Liver (tissue), 8 donors: ENCODE measurements at regions not wholly inside any gene's neighbourhood (a gene's known extent, or its start where the extent isn't known, plus 50 kb on each side); places are given as distances from the start of the nearest gene placed in this dataset.

Experiments
- DNase-seq: peaks from one replicate; pipeline ENCODE4 v3.0.0-alpha.2; 2017; ENCODE audit warnings: low spot score
- H3K27ac ChIP-seq, 2 donors: one replicate each; pipeline ENCODE4 v1.7.0; 2013; ENCODE audit warnings: inconsistent platforms in 2 of 2, low read length in 2 of 2, control low read depth in 1 of 2, low read depth in 1 of 2, mild to moderate bottlenecking in 1 of 2
- H3K27me3 ChIP-seq, 4 donors: one replicate each; pipeline versions ENCODE4 v1.6.1 to v1.7.0; 2013; ENCODE audit warnings: low read length in 3 of 4, inconsistent platforms in 1 of 4, mild to moderate bottlenecking in 1 of 4, moderate library complexity in 1 of 4; ENCODE audit not compliant: control insufficient read depth in 4 of 4, insufficient read depth in 4 of 4
- H3K36me3 ChIP-seq, 4 donors: one replicate each; pipeline versions ENCODE4 v1.6.1 to v1.7.0; 2013; ENCODE audit warnings: low read length in 3 of 4, mild to moderate bottlenecking in 3 of 4, low read depth in 1 of 4, moderate library complexity in 1 of 4; ENCODE audit not compliant: control insufficient read depth in 4 of 4, insufficient read depth in 3 of 4
- H3K4me1 ChIP-seq, 4 donors: one replicate each; pipeline versions ENCODE4 v1.6.1 to v1.7.0; 2013; ENCODE audit warnings: low read length in 3 of 4, mild to moderate bottlenecking in 3 of 4, moderate library complexity in 1 of 4; ENCODE audit not compliant: control insufficient read depth in 4 of 4, insufficient read depth in 4 of 4
- H3K4me3 ChIP-seq, 3 donors: one replicate each; pipeline versions ENCODE4 v1.6.1 to v1.7.0; 2013; ENCODE audit warnings: low read length in 3 of 3, control low read depth in 1 of 3, low read depth in 1 of 3, mild to moderate bottlenecking in 1 of 3
- H3K9ac ChIP-seq, 2 donors: one replicate each; pipeline ENCODE4 v1.7.0; 2013; ENCODE audit warnings: low read length in 2 of 2, mild to moderate bottlenecking in 2 of 2, moderate library complexity in 2 of 2, control low read depth in 1 of 2, low read depth in 1 of 2
- H3K9me3 ChIP-seq, 4 donors: one replicate each; pipeline versions ENCODE4 v1.6.1 to v1.7.0; 2013; ENCODE audit warnings: low read length in 3 of 4; ENCODE audit not compliant: control insufficient read depth in 4 of 4
- CTCF ChIP-seq: fragments of 150-350 bp; IDR thresholded peaks from 2 replicates; pipeline ENCODE4 v1.5.1; 2017; ENCODE audit warnings: improper control_type of control experiment, low read depth, low read length; ENCODE audit not compliant: missing input control
- EGR1 ChIP-seq, 2 donors: IDR thresholded peaks; 2 replicates each; pipeline ENCODE4 v1.6.1; 2016 to 2018; ENCODE audit warnings: antibody characterized with exemption in 2 of 2, low read depth in 2 of 2
- FOXA1 ChIP-seq: IDR thresholded peaks from 2 replicates; pipeline ENCODE4 v1.6.1; 2016; ENCODE audit warnings: antibody characterized with exemption
- FOXA2 ChIP-seq: IDR thresholded peaks from 2 replicates; pipeline ENCODE4 v1.6.1; 2016; ENCODE audit warnings: antibody characterized with exemption
- GABPA ChIP-seq, 2 donors: IDR thresholded peaks in 1 of 2; conservative IDR thresholded peaks in 1 of 2; 2 replicates each; pipeline ENCODE4 v1.6.1; 2016; ENCODE audit warnings: antibody characterized with exemption in 2 of 2, mild to moderate bottlenecking in 1 of 2, moderate library complexity in 1 of 2
- HNF4A ChIP-seq, 2 donors: conservative IDR thresholded peaks; 2 replicates each; pipeline ENCODE4 v1.6.1; 2016; ENCODE audit warnings: antibody characterized with exemption in 2 of 2, mild to moderate bottlenecking in 2 of 2
- HNF4G ChIP-seq: IDR thresholded peaks from 2 replicates; pipeline ENCODE4 v1.6.1; 2016; ENCODE audit warnings: antibody characterized with exemption
- JUND ChIP-seq, 2 donors: IDR thresholded peaks; 2 replicates each; pipeline ENCODE4 v1.6.1; 2016; ENCODE audit warnings: antibody characterized with exemption in 2 of 2
- NR2F2 ChIP-seq: IDR thresholded peaks from 2 replicates; pipeline ENCODE4 v1.6.1; 2016; ENCODE audit warnings: antibody characterized with exemption
- RAD21 ChIP-seq, 2 donors: IDR thresholded peaks; 2 replicates each; pipeline ENCODE4 v1.6.1; 2016; ENCODE audit warnings: antibody characterized with exemption in 2 of 2, mild to moderate bottlenecking in 2 of 2
- RXRA ChIP-seq, 2 donors: IDR thresholded peaks; 2 replicates each; pipeline ENCODE4 v1.6.1; 2017 to 2018; ENCODE audit warnings: antibody characterized with exemption in 2 of 2, mild to moderate bottlenecking in 1 of 2
- SP1 ChIP-seq: IDR thresholded peaks from 2 replicates; pipeline ENCODE4 v1.6.1; 2018; ENCODE audit warnings: antibody characterized with exemption, mild to moderate bottlenecking
- TAF1 ChIP-seq: conservative IDR thresholded peaks from 2 replicates; pipeline ENCODE4 v1.6.1; 2016; ENCODE audit warnings: antibody characterized with exemption, mild to moderate bottlenecking
- YY1 ChIP-seq: IDR thresholded peaks from 2 replicates; pipeline ENCODE4 v1.6.1; 2016; ENCODE audit warnings: antibody characterized with exemption, mild to moderate bottlenecking
- WGBS: extraction: QIAGEN DNeasy Blood & Tissue Kit; methylation state at CpG from one replicate; pipeline ENCODE4 v1.1.7; 2013; 5-methylcytosine and 5-hydroxymethylcytosine counted together
- TF ChIP-seq, protein P1 (sequence below): IDR thresholded peaks from 2 replicates; pipeline ENCODE4 v1.6.1; 2016; ENCODE audit warnings: antibody characterized with exemption
- TF ChIP-seq, protein P2 (sequence below): IDR thresholded peaks from 2 replicates; pipeline ENCODE4 v1.6.1; 2016; ENCODE audit warnings: antibody characterized with exemption, mild to moderate bottlenecking
- TF ChIP-seq, protein P3 (sequence below): IDR thresholded peaks from 2 replicates; pipeline ENCODE4 v1.6.1; 2016; ENCODE audit warnings: antibody characterized with exemption
- TF ChIP-seq, protein P4 (sequence below): IDR thresholded peaks from 2 replicates; pipeline ENCODE4 v1.6.1; 2016; ENCODE audit warnings: antibody characterized with exemption
- donor health status: healthy.
- donor health status: healthy.
- donor health status: healthy.
- donor health status: healthy.
- donor health status: healthy.

GRCh38 chr9:23050548-23050947 lies 603.9 kb downstream of the DMRTA1 start:
- no peak for DNase-seq
- Histone ChIP-seq H3K9me3 (peaks cover 0 to 2% (median 0%) of the 10 kb centered on the region in 4 donors), H3K9ac (no peak overlapping the region), H3K36me3 (peaks cover 0 to 2% (median 0%) of the 10 kb centered on the region in 4 donors), H3K4me3 (no peak overlapping the region), H3K27ac (no peak overlapping the region), H3K4me1 (no peaks in the 10 kb centered on the region), H3K27me3 (no peaks in the 10 kb centered on the region)
- WGBS = 91% methylated on average over 1 of the region's 1 CpG
- TF ChIP-seq, protein P1, sequence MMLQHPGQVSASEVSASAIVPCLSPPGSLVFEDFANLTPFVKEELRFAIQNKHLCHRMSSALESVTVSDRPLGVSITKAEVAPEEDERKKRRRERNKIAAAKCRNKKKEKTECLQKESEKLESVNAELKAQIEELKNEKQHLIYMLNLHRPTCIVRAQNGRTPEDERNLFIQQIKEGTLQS = no peak
- no peak for TF ChIP-seq CTCF
- no peak for TF ChIP-seq RXRA (IDR thresholded peaks at IDR 0.05)
- TF ChIP-seq HNF4G = no peak
- no peak for TF ChIP-seq RAD21 (IDR thresholded peaks at IDR 0.05)
- no peak for TF ChIP-seq NR2F2
- TF ChIP-seq HNF4A (conservative IDR thresholded peaks at IDR 0.05) = no peak
- TF ChIP-seq, protein P2, sequence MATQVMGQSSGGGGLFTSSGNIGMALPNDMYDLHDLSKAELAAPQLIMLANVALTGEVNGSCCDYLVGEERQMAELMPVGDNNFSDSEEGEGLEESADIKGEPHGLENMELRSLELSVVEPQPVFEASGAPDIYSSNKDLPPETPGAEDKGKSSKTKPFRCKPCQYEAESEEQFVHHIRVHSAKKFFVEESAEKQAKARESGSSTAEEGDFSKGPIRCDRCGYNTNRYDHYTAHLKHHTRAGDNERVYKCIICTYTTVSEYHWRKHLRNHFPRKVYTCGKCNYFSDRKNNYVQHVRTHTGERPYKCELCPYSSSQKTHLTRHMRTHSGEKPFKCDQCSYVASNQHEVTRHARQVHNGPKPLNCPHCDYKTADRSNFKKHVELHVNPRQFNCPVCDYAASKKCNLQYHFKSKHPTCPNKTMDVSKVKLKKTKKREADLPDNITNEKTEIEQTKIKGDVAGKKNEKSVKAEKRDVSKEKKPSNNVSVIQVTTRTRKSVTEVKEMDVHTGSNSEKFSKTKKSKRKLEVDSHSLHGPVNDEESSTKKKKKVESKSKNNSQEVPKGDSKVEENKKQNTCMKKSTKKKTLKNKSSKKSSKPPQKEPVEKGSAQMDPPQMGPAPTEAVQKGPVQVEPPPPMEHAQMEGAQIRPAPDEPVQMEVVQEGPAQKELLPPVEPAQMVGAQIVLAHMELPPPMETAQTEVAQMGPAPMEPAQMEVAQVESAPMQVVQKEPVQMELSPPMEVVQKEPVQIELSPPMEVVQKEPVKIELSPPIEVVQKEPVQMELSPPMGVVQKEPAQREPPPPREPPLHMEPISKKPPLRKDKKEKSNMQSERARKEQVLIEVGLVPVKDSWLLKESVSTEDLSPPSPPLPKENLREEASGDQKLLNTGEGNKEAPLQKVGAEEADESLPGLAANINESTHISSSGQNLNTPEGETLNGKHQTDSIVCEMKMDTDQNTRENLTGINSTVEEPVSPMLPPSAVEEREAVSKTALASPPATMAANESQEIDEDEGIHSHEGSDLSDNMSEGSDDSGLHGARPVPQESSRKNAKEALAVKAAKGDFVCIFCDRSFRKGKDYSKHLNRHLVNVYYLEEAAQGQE = no peak

GRCh38 chr9:23073136-23073535 lies 626.5 kb downstream of the DMRTA1 start:
- Histone ChIP-seq H3K9ac (no peak overlapping the region), H3K9me3 (no peaks in the 10 kb centered on the region), H3K27ac (no peak overlapping the region), H3K27me3 (no peaks in the 10 kb centered on the region), H3K4me1 (no peaks in the 10 kb centered on the region), H3K36me3 (no peaks in the 10 kb centered on the region), H3K4me3 (no peak overlapping the region)
- 86% methylated on average over 1 of the region's 1 CpG for WGBS
- no peak for DNase-seq
- TF ChIP-seq RXRA (IDR thresholded peaks at IDR 0.05) (no peak), JUND (IDR thresholded peaks at IDR 0.05) (no peak), FOXA1 (no peak), CTCF (no peak), SP1 (no peak), HNF4G (no peak), YY1 (no peak), EGR1 (IDR thresholded peaks at IDR 0.05; ENCODE audit: low read depth in 2 of 2) (no peak), FOXA2 (no peak), RAD21 (IDR thresholded peaks at IDR 0.05) (no peak), HNF4A (conservative IDR thresholded peaks at IDR 0.05) (no peak), GABPA (IDR thresholded peaks at IDR 0.05 in 1 of 2, conservative IDR thresholded peaks at IDR 0.05 in 1 of 2) (no peak), NR2F2 (no peak), TAF1 (no peak)
- TF ChIP-seq, protein P3, sequence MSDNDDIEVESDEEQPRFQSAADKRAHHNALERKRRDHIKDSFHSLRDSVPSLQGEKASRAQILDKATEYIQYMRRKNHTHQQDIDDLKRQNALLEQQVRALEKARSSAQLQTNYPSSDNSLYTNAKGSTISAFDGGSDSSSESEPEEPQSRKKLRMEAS = no peak
- TF ChIP-seq, protein P4, sequence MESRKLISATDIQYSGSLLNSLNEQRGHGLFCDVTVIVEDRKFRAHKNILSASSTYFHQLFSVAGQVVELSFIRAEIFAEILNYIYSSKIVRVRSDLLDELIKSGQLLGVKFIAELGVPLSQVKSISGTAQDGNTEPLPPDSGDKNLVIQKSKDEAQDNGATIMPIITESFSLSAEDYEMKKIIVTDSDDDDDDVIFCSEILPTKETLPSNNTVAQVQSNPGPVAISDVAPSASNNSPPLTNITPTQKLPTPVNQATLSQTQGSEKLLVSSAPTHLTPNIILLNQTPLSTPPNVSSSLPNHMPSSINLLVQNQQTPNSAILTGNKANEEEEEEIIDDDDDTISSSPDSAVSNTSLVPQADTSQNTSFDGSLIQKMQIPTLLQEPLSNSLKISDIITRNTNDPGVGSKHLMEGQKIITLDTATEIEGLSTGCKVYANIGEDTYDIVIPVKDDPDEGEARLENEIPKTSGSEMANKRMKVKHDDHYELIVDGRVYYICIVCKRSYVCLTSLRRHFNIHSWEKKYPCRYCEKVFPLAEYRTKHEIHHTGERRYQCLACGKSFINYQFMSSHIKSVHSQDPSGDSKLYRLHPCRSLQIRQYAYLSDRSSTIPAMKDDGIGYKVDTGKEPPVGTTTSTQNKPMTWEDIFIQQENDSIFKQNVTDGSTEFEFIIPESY = no peak
